Esophagus muscularis mucosa (tissue), 4 donors: ENCODE measurements at regions not wholly inside any gene's neighbourhood (a gene's known extent, or its start where the extent isn't known, plus 50 kb on each side); places are given as distances from the start of the nearest gene placed in this dataset.
A peak's percentile ranks its signal among the peaks of the same experiment; 100 is the strongest.
"Not testable (repeated sequence)": the region's sequence is repeated elsewhere in the genome, so short reads cannot be mapped to it uniquely, and the experiment has no call there.

ENCODE experiments used
- DNase-seq: peaks from one replicate; pipeline ENCODE4 v3.0.0-alpha.2; 2017; ENCODE audit errors: extremely low spot score
- H3K27ac ChIP-seq, 4 donors: fragments of 200-600 bp; sonication (generic); replicated peaks in 1 of 4; 1 replicate in 3 of 4; 2 replicates in 1 of 4; pipeline ENCODE4 v1.5.1; 2016 to 2019; ENCODE audit warnings: mild to moderate bottlenecking in 1 of 4
- H3K27me3 ChIP-seq, 4 donors: fragments of 200-600 bp; sonication (generic); one replicate each; pipeline versions ENCODE4 v1.5.1 to v1.6.0; 2016 to 2019
- H3K36me3 ChIP-seq, 4 donors: fragments of 200-600 bp; sonication (generic); one replicate each; pipeline ENCODE4 v1.5.1; 2016 to 2019
- H3K4me1 ChIP-seq, 4 donors: fragments of 200-600 bp; sonication (generic); one replicate each; pipeline ENCODE4 v1.5.1; 2016 to 2019
- H3K4me3 ChIP-seq, 4 donors: fragments of 200-600 bp; sonication (generic); 1 replicate in 2 of 4; 2 replicates in 2 of 4; pipeline ENCODE4 v1.5.1; 2016 to 2019; ENCODE audit warnings: mild to moderate bottlenecking in 4 of 4, moderate library complexity in 1 of 4
- H3K9me3 ChIP-seq, 4 donors: fragments of 200-600 bp; sonication (generic); 1 replicate in 3 of 4; 2 replicates in 1 of 4; pipeline ENCODE4 v1.5.1; 2016 to 2019
- EP300 ChIP-seq: sonication (generic); formaldehyde crosslinking; IDR thresholded peaks from one replicate; pipeline ENCODE4 v1.6.1; 2017; ENCODE audit warnings: antibody characterized with exemption
- POLR2A ChIP-seq: fragments of 450-650 bp; IDR thresholded peaks from one replicate; pipeline ENCODE4 v1.6.1; 2017; ENCODE audit warnings: antibody characterized with exemption, moderate library complexity, mild to moderate bottlenecking, low read depth
- POLR2AphosphoS5 ChIP-seq, 2 donors: sonication (generic); formaldehyde crosslinking; IDR thresholded peaks; one replicate each; pipeline ENCODE4 v1.6.1; 2017; ENCODE audit warnings: antibody characterized with exemption in 2 of 2
- WGBS: methylation state at CpG from one replicate; pipeline ENCODE4 v1.1.5; 2018; 5-methylcytosine and 5-hydroxymethylcytosine counted together
- intact Hi-C: fragments of 100-400 bp; cut with DNase I; formaldehyde crosslinking; loops from one replicate; pipeline ENCODE4 v1.15.1; 2023
- TF ChIP-seq, protein P1 (sequence below), 3 experiments: fragments of 200-600 bp in 2 of 3; fragments of 450-650 bp in 1 of 3; sonication (generic) in 2 of 3; IDR thresholded peaks; one replicate each; pipeline ENCODE4 v1.5.1; 2017 to 2019; ENCODE audit warnings: antibody characterized with exemption in 3 of 3, mild to moderate bottlenecking in 2 of 3, moderate library complexity in 1 of 3

GRCh38 chr10:57657164-57657765 lies 610.4 kb downstream of the IPMK start:
- intact Hi-C loops, result no loop called here
- Histone ChIP-seq H3K4me1 (no peaks in the 10 kb centered on the region), H3K27ac (no peak overlapping the region), H3K27me3 (no peaks in the 10 kb centered on the region), H3K9me3 (no peaks in the 10 kb centered on the region), H3K36me3 (no peaks in the 10 kb centered on the region), H3K4me3 (no peak overlapping the region)
- no peak for DNase-seq
- 16% methylated on average over 5 of the region's 5 CpGs for WGBS
- TF ChIP-seq, protein P1, sequence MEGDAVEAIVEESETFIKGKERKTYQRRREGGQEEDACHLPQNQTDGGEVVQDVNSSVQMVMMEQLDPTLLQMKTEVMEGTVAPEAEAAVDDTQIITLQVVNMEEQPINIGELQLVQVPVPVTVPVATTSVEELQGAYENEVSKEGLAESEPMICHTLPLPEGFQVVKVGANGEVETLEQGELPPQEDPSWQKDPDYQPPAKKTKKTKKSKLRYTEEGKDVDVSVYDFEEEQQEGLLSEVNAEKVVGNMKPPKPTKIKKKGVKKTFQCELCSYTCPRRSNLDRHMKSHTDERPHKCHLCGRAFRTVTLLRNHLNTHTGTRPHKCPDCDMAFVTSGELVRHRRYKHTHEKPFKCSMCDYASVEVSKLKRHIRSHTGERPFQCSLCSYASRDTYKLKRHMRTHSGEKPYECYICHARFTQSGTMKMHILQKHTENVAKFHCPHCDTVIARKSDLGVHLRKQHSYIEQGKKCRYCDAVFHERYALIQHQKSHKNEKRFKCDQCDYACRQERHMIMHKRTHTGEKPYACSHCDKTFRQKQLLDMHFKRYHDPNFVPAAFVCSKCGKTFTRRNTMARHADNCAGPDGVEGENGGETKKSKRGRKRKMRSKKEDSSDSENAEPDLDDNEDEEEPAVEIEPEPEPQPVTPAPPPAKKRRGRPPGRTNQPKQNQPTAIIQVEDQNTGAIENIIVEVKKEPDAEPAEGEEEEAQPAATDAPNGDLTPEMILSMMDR (IDR thresholded peaks at IDR 0.05), result peak; percentile 25 to 57 (median 41)
- TF ChIP-seq POLR2A, result no peak

DNA sequence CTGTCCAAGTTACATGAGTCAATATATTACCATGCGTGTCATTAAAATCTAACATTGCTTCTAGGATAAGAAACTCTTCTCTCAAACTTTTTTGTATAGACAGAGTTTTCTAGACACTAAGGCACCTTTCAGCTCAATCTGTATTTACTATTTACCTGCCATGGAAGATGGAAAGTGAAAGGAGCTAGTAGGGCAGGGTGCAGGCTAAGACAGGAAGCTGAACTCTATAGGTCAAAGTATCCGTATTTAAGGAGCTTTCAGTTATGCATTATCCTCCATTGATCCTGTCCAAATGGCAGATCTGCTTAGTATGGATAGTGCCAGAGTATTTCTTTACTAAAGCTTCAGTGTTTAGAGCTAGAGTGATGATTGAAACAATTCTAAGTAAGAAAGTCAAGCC lies 612.8 kb downstream of the IPMK start:
- no peaks in the 10 kb centered on the region for H3K4me1 ChIP-seq
- WGBS, result 71% methylated on average over 2 of the region's 2 CpGs
- H3K36me3 ChIP-seq, result no peaks in the 10 kb centered on the region
- no peak for DNase-seq
- H3K27ac ChIP-seq, result no peak overlapping the region
- H3K27me3 ChIP-seq, result no peaks in the 10 kb centered on the region
- H3K9me3 ChIP-seq, result no peaks in the 10 kb centered on the region
- TF ChIP-seq EP300, result no peak
- TF ChIP-seq, protein P1 (IDR thresholded peaks at IDR 0.05), result no peak
- TF ChIP-seq POLR2AphosphoS5 (IDR thresholded peaks at IDR 0.05), result no peak
- TF ChIP-seq POLR2A, result no peak
- H3K4me3 ChIP-seq, result no peak overlapping the region
- intact Hi-C loops, result no loop called here

DNA sequence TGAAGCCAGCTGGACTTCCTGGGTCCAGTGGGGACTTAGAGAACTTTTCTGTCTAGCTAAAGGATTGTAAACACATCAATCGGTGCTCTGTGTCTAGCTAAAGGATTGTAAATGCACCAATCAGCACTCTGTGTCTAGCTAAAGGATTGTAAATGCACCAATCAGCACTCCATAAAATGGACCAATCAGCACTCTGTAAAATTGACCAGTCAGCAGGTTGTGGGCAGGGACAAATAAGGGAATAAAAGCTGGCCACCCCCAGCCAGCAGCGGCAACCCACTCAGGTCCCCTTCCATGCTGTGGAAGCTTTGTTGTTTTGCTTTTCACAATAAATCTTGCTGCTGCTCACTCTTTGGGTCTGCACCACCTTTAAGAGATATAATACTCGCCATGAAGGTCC lies 622.6 kb downstream of the IPMK start:
- intact Hi-C loops, H3K36me3 ChIP-seq, H3K27me3 ChIP-seq, H3K4me3 ChIP-seq, H3K27ac ChIP-seq, DNase-seq, H3K4me1 ChIP-seq, H3K9me3 ChIP-seq: not testable (repeated sequence)
- WGBS, result 81% methylated on average over 3 of the region's 3 CpGs

DNA sequence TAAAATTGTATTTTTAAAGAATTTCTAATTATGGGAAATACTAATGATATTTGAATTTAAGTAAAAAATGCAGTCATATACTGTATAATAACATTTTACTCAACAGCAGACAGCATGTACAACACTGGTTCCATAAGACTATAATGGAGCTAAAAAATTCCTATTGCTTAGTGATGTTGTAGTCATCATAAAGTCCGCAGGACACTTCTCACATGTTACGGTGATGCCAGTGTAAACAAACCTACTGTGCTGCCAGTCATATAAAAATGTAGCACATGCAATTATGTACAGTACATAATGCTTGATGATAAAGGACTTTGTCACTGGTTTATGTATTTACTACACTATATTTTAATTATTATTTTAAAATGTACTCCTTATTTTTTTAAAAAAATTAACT lies 629.3 kb downstream of the IPMK start:
- TF ChIP-seq POLR2AphosphoS5 (IDR thresholded peaks at IDR 0.05), result no peak
- TF ChIP-seq POLR2A, result no peak
- TF ChIP-seq, protein P1 (IDR thresholded peaks at IDR 0.05), result no peak
- TF ChIP-seq EP300, result no peak
- intact Hi-C loops, result no loop called here
- 83% methylated on average over 2 of the region's 2 CpGs for WGBS
- Histone ChIP-seq H3K9me3 (no peaks in the 10 kb centered on the region), H3K4me3 (no peak overlapping the region), H3K36me3 (no peaks in the 10 kb centered on the region), H3K27ac (no peak overlapping the region), H3K27me3 (no peaks in the 10 kb centered on the region), H3K4me1 (no peaks in the 10 kb centered on the region)
- DNase-seq, result no peak

DNA sequence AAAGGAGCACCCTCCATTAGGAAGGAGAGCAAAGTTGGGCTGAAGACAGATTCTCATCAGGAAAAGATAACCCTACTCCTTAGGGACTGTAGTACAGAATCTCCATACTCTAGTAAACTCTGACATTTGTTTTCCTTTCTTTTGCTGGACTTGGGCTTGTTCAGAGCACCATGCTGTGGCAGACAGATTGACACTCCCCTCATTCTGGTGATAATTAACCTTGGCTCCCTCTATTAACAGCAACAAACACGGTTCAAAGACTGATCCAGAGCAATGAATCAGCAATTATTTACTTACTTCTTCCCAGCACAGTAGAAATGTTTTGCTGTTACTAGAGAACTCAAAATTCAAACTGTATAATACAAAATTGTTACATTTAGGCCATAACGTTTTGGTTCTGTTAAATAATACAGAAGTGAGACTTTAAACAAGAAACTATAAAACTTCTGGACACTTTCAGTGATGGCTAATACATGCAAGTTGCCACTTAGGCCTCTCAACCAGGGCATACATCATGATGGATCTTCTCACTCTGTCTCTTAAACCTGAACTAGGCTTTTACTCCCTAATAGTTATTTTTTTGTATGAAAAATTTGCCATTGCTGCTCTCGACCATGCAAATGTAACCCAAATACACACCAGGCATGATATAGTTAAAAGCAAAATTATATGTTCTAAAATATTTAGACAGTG lies 639.0 kb downstream of the IPMK start:
- Histone ChIP-seq H3K27ac (no peak overlapping the region), H3K9me3 (no peaks in the 10 kb centered on the region), H3K36me3 (no peaks in the 10 kb centered on the region), H3K4me3 (no peak overlapping the region), H3K4me1 (no peaks in the 10 kb centered on the region), H3K27me3 (no peaks in the 10 kb centered on the region)
- no peak for DNase-seq
- intact Hi-C loops, result no loop called here
- TF ChIP-seq, protein P1 (IDR thresholded peaks at IDR 0.05), result no peak
- no peak for TF ChIP-seq POLR2A
- no peak for TF ChIP-seq POLR2AphosphoS5 (IDR thresholded peaks at IDR 0.05)
- TF ChIP-seq EP300, result no peak
- 25% methylated on average over 3 of the region's 3 CpGs for WGBS
